ENCODE measurements at regions not wholly inside any gene's neighbourhood (a gene's known extent, or its start where the extent isn't known, plus 50 kb on each side); places are given as distances from the start of the nearest gene placed in this dataset.

DNA sequence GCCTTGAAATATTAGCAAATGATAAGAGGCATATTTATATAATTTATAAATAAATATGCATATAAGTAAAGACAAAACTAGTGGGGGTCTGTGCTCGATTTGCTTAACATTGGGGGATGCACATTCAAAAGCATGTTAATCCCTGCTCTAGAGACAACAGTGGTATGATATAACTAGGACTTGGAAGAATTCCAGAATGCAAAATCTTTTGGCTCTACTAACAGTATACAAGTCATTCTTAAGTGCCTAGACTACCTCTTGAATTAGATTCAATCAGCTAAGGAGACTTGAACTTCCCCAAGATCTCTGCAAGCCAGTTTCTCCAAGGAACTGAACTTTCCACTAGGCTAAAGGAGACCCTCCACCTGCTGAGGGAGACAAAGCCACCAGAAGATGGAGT is 282.7 kb upstream of the RORA start:
- POLR2A ChIA-PET = no interaction called here

More for the DNA sequence above, 282.7 kb upstream of the RORA start:
- H4K20me1 ChIP-seq (ENCODE audit: control insufficient read depth, insufficient read depth) = no peaks in the 10 kb centered on the region
- H3K27ac ChIP-seq (ENCODE audit: control insufficient read depth, insufficient read depth) = no peak overlapping the region
- SMC1A ChIA-PET (ENCODE audit: uncharacterized antibody, unreplicated experiment) = no interaction called here
- no TSS peak for BruUV-seq (replicated peaks)
- no peaks in the 10 kb centered on the region for H3K27me3 ChIP-seq (replicated peaks in 1 of 2; ENCODE audit: control insufficient read depth in 2 of 2, insufficient read depth in 2 of 2, low read length in 1 of 2)
- intact Hi-C loops (cut with micrococcal nuclease; ENCODE audit: unreplicated experiment) = no loop called here
- no peak overlapping the region for H2AFZ ChIP-seq (ENCODE audit: control insufficient read depth, low read depth, low read length)
- no peak overlapping the region for H3K9ac ChIP-seq (ENCODE audit: control insufficient read depth, insufficient read depth, low read length)
- H3K4me3 ChIP-seq = no peak overlapping the region
- in situ Hi-C loops (cut with MboI) = no loop called here
- no peaks in the 10 kb centered on the region for H3K79me2 ChIP-seq (ENCODE audit: control insufficient read depth, insufficient read depth, low read length)
- RAD21 ChIA-PET (ENCODE audit: unreplicated experiment) = no interaction called here
- FAIRE-seq = no peak
- no peak for DNase-seq (ENCODE audit: low read depth, low spot score)
- no peak for ATAC-seq
- no peak overlapping the region for H3K4me2 ChIP-seq (ENCODE audit: control insufficient read depth, insufficient read depth)
- H3K9me3 ChIP-seq (replicated peaks; ENCODE audit: control insufficient read depth, insufficient read depth, low read length) = no peaks in the 10 kb centered on the region
- CTCF ChIA-PET = interaction anchor here (1.0 kb wide), 1 partner anchor 57 kb away, joined by 3 read pairs; no protein-coding TSS in a partner anchor
- TF ChIP-seq POU2F2 (IDR thresholded peaks at IDR 0.05; ENCODE audit: borderline replicate concordance, low read depth, low read length) = no peak
- TF ChIP-seq BRCA1 (IDR thresholded peaks at IDR 0.05; ENCODE audit: low read depth, low read length) = no peak
- no peak for TF ChIP-seq IKZF2 (IDR thresholded peaks at IDR 0.05)
- no peak for TF ChIP-seq JUNB (IDR thresholded peaks at IDR 0.05)
- TF ChIP-seq HDAC6 (IDR thresholded peaks at IDR 0.05; ENCODE audit: unreplicated experiment) = no peak
- no peak for TF ChIP-seq FOXM1 (IDR thresholded peaks at IDR 0.05; ENCODE audit: low read depth, low read length)
- TF ChIP-seq CHD4 (IDR thresholded peaks at IDR 0.05) = no peak
- TF ChIP-seq NR2C1 (IDR thresholded peaks at IDR 0.05) = no peak
- TF ChIP-seq TCF12 (IDR thresholded peaks at IDR 0.05; ENCODE audit: low read depth, low read length) = no peak
- TF ChIP-seq, protein P1, sequence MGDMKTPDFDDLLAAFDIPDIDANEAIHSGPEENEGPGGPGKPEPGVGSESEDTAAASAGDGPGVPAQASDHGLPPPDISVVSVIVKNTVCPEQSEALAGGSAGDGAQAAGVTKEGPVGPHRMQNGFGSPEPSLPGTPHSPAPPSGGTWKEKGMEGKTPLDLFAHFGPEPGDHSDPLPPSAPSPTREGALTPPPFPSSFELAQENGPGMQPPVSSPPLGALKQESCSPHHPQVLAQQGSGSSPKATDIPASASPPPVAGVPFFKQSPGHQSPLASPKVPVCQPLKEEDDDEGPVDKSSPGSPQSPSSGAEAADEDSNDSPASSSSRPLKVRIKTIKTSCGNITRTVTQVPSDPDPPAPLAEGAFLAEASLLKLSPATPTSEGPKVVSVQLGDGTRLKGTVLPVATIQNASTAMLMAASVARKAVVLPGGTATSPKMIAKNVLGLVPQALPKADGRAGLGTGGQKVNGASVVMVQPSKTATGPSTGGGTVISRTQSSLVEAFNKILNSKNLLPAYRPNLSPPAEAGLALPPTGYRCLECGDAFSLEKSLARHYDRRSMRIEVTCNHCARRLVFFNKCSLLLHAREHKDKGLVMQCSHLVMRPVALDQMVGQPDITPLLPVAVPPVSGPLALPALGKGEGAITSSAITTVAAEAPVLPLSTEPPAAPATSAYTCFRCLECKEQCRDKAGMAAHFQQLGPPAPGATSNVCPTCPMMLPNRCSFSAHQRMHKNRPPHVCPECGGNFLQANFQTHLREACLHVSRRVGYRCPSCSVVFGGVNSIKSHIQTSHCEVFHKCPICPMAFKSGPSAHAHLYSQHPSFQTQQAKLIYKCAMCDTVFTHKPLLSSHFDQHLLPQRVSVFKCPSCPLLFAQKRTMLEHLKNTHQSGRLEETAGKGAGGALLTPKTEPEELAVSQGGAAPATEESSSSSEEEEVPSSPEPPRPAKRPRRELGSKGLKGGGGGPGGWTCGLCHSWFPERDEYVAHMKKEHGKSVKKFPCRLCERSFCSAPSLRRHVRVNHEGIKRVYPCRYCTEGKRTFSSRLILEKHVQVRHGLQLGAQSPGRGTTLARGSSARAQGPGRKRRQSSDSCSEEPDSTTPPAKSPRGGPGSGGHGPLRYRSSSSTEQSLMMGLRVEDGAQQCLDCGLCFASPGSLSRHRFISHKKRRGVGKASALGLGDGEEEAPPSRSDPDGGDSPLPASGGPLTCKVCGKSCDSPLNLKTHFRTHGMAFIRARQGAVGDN (IDR thresholded peaks at IDR 0.05) = no peak
- no peak for TF ChIP-seq SRF (IDR thresholded peaks at IDR 0.05; ENCODE audit: low read depth in 2 of 2, low read length in 2 of 2)
- TF ChIP-seq, protein P2, sequence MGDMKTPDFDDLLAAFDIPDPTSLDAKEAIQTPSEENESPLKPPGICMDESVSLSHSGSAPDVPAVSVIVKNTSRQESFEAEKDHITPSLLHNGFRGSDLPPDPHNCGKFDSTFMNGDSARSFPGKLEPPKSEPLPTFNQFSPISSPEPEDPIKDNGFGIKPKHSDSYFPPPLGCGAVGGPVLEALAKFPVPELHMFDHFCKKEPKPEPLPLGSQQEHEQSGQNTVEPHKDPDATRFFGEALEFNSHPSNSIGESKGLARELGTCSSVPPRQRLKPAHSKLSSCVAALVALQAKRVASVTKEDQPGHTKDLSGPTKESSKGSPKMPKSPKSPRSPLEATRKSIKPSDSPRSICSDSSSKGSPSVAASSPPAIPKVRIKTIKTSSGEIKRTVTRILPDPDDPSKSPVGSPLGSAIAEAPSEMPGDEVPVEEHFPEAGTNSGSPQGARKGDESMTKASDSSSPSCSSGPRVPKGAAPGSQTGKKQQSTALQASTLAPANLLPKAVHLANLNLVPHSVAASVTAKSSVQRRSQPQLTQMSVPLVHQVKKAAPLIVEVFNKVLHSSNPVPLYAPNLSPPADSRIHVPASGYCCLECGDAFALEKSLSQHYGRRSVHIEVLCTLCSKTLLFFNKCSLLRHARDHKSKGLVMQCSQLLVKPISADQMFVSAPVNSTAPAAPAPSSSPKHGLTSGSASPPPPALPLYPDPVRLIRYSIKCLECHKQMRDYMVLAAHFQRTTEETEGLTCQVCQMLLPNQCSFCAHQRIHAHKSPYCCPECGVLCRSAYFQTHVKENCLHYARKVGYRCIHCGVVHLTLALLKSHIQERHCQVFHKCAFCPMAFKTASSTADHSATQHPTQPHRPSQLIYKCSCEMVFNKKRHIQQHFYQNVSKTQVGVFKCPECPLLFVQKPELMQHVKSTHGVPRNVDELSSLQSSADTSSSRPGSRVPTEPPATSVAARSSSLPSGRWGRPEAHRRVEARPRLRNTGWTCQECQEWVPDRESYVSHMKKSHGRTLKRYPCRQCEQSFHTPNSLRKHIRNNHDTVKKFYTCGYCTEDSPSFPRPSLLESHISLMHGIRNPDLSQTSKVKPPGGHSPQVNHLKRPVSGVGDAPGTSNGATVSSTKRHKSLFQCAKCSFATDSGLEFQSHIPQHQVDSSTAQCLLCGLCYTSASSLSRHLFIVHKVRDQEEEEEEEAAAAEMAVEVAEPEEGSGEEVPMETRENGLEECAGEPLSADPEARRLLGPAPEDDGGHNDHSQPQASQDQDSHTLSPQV (IDR thresholded peaks at IDR 0.05) = no peak
- TF ChIP-seq NFYA (IDR thresholded peaks at IDR 0.05; ENCODE audit: borderline replicate concordance, low read depth, low read length) = no peak
- no peak for TF ChIP-seq TCF7 (IDR thresholded peaks at IDR 0.05; ENCODE audit: borderline replicate concordance)
- H3K36me3 ChIP-seq (ENCODE audit: control insufficient read depth in 2 of 2, insufficient read depth in 2 of 2, low read length in 1 of 2) = no peaks in the 10 kb centered on the region
- WGBS (ENCODE audit: insufficient coverage, insufficient replicate concordance, low lambda C conversion rate, missing lambda C conversion rate) = 0% methylated on average over 1 of the region's 1 CpG
- no peaks in the 10 kb centered on the region for H3K4me1 ChIP-seq (ENCODE audit: control insufficient read depth, insufficient read depth, low read length)
